ENCODE measurements at regions not wholly inside any gene's neighbourhood (a gene's known extent, or its start where the extent isn't known, plus 50 kb on each side); places are given as distances from the start of the nearest gene placed in this dataset.
"Not testable (repeated sequence)": the region's sequence is repeated elsewhere in the genome, so short reads cannot be mapped to it uniquely, and the experiment has no call there.

DNA sequence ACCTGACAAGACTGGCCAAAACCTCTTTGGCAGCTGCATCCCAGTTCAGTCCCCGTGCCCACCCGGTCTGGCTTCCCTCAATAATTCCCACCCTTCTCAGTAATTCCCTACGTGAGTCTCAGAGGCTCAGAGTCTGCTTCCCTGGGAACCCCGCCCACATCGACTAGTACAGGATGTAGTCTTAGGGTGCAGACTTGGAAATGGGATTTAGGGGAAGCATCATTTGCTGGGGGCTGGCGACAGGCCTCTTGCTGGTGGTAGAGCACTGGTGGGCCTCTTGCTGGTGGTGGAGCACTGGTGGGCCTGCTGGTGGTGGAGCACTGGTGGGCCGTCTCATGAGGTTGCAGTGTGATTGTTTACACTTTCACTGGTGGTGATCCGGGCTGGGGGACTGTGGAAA lies 199.5 kb upstream of the B3GAT1 start:
- no peak for DNase-seq

- no peak for DNase-seq
These were observed 198.3 kb upstream of the B3GAT1 start for GRCh38 chr11:134610116-134610910.

DNA sequence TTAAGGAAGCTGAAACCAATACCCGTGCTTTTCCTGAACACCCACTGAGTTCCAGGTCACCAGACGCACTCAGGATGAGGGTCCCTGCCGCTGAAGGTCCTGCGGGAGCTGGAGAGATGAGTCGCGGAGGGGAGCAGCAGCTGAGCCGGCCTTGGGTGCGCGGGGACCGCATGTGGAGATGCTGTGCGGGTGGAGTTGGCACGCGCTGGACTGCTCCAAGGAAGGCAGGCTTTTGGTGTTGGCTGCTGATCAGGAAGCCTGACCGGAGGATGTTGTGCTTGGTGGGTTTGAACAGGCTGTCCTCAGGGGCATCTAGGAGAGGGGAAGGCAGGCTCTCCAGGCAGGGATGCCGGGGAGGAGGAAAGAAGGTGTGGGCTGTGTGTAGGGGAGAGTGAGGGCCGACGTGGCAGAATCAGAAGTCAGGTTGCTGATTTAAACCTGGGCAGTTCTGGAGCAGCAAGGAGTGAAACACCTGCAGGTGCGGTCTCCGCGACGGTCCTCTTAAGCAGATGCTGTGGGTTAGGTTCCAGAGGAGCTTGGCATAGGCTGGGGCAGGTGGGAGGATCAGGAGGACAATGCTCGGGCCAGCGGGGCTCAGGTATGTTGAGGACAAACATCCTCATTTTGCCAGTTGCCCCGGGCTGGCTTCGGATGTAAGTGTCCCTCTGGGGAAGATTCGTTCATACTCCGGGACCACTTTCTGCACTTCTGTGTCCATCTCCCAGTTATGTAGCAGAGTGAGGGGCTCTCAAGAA lies 197.5 kb upstream of the B3GAT1 start:
- no peak for DNase-seq

DNA sequence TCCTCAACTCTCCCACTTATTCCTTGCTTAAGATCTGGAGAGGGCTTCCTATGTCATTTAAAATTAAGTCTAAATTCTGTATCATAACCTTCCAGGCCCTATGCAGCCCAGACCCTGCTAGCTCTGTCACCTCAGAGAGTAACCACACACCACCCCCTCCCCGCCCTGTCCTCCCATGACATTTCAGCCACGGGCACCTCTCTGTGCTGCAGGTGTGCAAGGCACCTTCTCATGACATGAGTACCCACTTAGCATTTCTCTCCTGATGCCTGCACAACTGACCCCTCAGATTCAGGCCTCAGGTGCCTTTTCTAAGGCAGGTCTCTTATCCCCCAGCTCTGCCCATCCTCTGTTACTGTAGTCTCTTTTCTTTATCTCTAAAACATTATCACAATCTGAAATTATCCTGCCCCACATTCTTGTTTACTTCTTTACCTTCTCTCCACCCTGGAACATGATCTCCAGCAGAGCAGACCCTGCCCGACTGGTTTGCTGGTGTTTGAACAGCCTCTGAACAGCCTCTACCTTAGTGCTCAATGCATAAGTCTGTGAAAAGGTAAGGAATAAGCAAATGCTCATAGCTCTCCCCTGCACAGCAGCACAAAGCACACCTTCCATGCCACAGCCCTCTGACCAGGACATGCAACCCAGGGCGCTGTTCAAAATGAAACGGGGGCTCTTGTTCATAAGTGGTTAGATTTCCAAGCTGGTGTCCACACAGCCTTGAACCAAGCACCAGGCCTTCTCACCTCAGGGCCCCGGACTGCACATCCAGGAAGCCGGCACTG lies 196.1 kb upstream of the B3GAT1 start:
- DNase-seq = no peak

- no peak for DNase-seq
These were observed 194.2 kb upstream of the B3GAT1 start for GRCh38 chr11:134606251-134606650.

GRCh38 chr11:134604886-134605285 lies 192.8 kb upstream of the B3GAT1 start:
- no peak for DNase-seq

DNA sequence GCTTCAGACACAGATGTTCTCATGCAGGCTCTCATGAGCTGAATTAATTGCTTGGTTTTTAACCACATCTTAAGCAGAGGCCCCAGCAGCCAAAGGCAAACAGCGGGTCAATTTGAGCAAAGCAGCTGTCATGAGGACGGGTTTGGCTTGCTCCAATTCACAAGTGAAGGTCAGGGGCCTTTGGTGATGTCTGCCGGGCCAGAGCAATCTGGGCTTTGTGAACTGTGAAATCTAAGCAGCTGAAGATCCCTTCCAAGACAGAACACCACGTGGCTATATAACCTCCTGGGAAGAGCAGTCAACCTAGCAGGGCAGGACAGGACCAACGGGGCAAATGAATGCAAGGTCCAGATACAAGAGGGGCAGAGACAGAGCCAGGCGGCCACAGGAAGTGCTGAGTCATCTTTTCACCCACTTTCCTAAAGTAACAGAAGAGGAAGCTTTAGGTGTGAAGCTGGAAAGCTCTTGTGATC lies 187.3 kb upstream of the B3GAT1 start:
- DNase-seq = no peak

DNA sequence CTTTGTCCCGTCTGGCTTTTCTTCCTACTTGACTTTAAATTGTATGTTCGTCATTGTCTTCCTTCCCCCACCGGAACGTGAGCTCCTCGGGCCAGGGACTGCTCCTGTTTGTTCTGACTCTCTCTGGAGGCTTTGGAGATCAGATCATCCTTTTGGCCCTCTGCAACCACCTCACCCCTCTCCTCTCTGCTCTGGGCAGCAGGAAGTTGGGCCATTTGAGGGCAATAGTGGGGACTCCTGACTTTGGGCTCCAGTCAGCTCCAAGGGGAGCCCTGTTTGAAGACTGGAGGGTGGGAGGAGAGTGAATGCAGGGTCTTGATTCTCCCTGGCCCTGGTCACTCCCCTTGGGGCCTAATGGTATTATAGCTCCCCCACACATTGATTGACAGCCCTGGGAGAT lies 186.3 kb upstream of the B3GAT1 start:
- no peak for DNase-seq

- DNase-seq = no peak
These were observed 185.4 kb upstream of the B3GAT1 start for GRCh38 chr11:134597452-134597851.

DNA sequence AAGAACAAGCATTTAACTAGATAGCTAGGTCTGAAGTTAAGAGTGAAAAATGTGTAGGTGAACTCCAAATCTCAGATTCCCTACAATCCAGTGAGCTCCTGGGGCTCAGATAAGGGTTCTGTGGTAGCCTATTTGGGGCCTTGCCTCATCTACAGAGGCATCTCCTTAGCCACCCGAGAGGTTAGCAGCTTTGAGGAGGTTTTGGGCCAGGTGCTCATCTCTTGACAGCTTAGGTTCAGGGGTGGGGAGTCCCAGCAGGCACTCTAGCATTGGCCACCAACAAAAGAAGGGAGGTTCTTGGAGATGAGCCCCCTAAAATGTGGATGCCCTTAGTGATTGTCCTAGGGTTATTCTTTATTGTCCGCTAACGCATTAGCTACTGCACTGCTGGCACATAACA lies 184.4 kb upstream of the B3GAT1 start:
- DNase-seq = no peak

- DNase-seq = peak; percentile 46
These were observed 180.4 kb upstream of the B3GAT1 start for GRCh38 chr11:134592391-134592990.

DNA sequence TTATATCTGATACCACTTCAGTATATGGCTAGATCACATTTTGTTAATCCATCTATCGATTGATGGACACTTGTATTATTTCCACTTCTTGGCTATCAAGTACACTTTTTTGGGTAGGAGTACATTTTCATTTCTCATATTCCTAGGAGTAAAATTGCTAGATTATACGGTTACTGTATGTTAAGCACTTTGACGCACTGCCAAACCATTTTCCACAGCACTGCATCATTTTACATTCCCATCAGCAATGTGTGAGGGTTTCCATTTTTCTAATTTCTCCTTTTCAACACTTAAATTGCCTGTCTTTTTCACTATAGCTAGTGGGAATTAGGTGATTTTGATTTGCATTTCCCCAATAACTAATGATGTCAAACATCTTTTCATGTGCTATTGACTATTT lies 179.3 kb upstream of the B3GAT1 start:
- no peak for DNase-seq

DNA sequence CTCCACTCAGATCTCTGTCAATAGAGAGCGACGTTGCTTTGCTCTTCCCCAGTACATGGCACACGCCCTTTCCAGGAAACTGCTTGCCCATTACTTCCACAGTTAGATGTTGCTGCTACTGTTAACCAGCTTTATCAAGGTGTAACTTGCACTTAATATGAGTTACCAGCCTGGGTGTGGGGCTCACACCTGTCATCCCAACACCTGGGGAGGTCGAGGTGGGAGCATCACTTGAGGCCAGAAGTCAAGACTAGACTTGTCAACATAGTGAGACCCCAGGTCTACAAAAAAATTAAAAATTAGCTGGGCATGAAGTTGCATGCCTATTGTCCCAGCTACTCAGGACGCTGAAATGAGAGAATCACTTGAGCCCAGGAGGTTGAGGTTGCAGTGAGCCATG lies 177.1 kb upstream of the B3GAT1 start:
- DNase-seq = no peak

DNA sequence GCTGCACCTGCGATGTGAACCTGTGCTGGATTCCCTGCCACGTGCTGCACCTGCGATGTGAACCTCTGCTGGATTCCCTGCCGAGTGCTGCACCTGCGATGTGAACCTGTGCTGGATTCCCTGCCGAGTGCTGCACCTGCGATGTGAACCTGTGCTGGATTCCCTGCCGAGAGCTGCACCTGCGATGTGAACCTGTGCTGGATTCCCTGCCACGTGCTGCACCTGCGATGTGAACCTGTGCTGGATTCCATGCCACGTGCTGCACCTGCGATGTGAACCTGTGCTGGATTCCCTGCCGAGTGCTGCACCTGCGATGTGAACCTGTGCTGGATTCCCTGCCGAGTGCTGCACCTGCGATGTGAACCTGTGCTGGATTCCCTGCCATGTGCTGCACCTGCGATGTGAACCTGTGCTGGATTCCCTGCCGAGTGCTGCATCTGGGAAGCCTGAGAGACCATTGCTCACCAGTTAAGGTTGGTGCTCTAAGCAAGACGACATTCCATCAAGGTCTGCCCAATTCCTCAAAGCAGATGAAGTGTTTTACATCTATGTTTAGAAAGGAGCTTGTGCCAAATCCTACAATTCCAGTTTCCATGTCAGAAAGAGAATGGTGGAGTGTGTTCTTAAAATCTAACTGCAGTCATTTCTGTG lies 176.5 kb upstream of the B3GAT1 start:
- not testable (repeated sequence) for DNase-seq

DNA sequence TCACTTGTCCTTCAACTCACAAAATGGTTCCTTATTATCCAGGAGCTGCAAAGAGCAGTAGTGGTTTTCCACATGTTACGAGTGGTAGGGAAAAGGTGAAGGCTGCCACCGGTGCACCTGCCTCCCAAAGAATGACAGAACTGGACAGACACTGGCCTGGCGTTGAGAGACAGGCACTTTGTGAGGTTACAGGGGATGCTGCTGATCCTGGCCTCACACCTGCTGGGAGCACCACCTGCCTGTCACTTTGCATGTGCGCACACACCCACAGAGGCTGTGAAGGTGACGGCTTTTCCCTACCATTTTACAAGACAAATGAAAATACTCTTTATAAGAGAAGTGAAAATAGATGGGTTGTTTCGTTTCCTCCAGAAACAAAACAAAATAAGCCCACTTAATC lies 175.3 kb upstream of the B3GAT1 start:
- no peak for DNase-seq

- no peak for DNase-seq
These were observed 174.7 kb upstream of the B3GAT1 start for GRCh38 chr11:134586726-134587125.

DNA sequence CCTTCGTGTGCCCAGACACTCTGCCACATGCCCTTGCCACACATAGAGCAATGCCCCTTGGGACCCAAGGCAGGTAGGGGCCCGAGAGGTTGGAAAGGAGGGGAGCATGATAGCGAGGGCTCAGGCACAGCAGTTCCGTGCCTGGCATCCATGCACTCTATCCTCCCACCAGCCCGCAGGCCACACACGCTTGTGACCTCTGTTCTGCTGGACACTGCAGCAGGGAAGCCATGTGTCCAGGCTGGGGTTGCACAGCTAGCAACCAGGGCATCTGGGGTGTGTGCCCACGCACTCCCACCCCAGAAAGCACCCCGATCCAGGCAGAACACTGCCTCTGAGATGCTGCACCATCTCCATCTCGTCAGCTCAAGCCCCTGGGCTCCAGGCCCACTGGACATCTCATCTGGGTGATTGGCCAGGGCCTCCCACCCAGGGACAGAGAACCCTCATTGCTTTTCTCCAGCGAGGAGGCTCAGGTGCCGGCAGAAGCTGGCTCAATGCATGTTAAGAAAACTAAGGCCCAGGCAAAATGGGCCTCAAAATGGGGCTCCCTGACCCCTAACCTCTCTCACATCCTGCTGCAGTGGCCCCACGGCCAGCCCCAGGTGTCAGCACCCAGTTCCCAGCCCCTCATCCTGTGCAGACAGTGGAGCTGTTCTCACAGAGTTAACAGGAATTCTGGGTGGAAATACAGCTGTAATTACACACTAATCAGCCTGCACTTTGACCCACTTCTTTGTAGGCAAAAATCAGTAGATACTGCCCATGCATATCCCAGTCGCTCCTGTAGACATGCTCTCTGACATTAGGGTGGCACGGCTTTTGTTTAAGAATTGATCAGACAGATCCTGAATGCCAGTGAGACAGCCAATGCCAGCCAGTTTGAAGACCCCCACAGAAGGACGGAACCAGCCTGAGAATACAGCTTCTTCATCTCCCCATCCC lies 173.9 kb upstream of the B3GAT1 start:
- DNase-seq = no peak

- DNase-seq = no peak
These were observed 172.8 kb upstream of the B3GAT1 start for GRCh38 chr11:134584706-134585445.

DNA sequence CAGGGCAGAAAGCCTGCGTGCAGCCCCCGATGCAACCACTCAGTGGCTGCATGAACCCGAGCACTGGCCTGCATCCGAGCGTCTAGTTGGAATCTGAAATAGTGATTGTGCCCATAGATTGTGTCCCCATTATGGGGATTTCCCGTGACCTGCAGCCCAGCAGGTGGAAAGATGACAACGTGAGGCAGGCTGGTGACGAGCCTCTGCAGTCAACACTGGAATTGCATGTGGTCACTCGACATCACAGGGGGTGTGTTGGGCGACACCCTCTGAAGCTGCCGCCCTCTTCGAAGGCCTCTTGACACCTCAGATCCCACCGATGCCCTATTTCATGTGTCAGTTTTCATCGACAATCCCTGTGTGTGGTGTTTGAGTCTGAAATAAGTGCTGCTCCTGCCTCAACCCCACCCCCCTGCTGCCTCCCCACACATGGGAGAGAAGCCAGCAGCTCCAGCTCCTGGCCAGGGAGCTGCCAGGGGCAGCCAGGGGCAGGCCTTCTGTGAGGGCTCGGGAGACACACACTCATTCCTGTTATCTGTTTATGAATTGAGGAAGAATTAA lies 172.0 kb upstream of the B3GAT1 start:
- no peak for DNase-seq

DNA sequence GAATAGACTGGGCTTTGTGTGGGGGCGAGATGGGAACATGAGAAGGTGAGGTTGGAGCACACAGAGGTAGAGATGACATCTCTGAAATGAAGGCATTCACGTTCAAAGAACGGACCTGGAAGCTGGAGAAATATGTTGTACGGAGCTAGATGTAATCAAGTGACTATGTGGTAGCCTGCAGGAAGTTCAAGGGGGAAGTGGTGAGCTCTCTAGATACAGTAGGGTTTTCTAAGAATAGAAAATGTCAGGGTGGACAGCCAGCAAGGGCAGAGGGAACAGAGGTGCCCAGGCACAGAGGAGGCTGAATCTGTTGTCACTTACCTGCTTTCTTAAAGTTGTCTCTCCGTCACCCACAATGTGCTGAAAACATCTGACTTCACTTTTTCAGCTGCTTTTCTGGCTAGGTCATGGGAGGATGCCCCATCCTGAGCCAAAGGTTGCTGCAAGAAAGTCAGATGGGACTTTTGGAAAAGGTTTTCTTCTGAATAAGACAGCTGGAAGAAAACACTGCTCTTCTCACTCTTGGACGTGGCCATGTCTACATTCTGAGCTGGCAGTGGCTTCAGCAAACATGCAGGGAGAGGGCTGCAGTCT lies 171.5 kb upstream of the B3GAT1 start:
- DNase-seq = no peak
